ENCODE measurements at regions not wholly inside any gene's neighbourhood (a gene's known extent, or its start where the extent isn't known, plus 50 kb on each side); places are given as distances from the start of the nearest gene placed in this dataset.
"Not testable (repeated sequence)": the region's sequence is repeated elsewhere in the genome, so short reads cannot be mapped to it uniquely, and the experiment has no call there.

DNA sequence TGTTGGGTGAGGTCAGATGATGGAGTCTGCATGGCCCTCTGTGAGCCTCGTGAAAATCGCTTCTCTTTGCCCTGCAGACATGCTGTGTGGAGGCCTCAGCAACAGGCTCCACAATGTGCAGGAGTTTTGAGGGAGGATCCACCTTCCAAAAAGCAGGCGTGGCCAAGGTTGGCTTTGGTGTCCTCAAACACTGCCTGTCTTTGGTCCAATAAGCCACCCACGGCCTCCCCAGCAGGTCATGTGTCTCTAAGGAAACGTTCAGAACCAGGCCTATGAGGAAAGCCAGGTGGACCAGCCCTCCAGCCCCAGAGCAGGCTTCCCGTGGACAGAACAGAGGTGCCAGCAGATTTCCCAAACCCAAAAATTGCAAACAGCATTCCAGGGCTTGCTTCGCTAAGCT is 340.7 kb upstream of the IRX2 start:
- no peak for DNase-seq

DNA sequence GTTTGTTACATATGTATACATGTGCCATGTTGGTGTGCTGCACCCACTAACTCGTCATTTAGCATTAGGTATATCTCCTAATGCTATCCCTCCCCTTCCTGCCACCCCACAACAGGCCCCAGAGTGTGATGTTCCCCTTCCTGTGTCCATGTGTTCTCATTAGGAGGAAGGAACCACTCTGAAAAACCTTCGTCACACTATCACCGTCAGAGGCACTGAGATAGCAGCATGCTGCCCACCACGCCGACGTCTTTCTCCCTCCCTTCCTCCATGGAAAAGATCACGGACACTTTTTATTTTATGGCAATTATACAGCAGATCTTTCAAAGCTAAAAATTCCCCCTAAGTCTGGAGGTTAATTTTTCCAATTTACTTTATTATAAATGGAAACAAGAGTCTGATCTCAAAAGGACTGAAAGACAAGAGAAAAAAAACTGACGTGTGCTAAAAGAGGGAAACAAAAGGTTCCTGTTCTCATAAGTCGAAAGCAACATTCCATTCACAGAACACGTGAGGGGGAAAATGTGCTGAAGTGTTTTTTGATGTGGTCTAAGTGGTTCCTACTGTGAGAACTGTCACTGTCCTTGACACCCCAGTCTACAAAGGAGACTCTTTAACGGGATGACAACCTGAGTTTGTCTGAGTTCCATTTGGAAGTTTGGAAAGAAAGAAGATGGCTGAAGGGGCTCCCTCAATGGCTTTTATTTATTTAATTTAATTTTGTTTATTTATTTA is 339.7 kb upstream of the IRX2 start:
- no peak for DNase-seq

DNA sequence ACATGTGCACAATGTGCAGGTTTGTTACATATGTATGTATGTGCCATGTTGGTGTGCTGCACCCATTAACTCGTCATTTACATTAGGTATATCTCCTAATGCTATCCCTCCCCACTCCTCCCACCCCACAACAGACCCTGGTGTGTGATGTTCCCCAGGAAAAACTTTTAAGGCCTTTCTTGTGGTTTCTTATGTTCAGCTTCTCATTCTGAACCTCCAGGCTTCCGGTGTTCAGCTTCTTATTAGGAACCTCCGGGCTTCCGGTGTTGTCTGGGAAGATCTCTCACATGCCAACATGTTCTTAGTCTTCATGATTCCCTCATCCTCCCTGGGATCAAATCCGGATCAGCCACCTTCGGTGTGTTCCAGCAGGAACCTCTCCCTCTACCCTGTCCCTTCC is 338.8 kb upstream of the IRX2 start:
- DNase-seq, result not testable (repeated sequence)

DNA sequence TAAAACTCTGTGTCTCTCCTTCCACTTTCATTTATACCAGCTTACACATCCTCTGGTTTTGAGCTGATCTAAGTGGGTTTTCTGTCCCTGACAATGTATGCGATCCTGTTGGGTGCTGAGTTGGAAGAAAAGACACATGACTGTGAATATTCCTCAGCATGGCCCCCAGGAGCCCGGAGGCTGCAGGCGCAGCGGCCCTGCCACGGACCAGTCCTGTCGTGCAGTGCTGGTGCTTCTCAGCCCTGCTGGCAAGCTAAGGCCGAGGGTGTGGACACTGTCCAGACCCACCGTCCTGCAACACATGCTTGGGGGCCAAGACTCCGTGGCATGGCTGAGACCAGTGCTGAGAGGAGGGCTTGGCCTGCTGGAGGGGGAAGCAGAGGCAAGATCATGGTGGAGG is 328.9 kb upstream of the IRX2 start:
- no peak for DNase-seq

DNA sequence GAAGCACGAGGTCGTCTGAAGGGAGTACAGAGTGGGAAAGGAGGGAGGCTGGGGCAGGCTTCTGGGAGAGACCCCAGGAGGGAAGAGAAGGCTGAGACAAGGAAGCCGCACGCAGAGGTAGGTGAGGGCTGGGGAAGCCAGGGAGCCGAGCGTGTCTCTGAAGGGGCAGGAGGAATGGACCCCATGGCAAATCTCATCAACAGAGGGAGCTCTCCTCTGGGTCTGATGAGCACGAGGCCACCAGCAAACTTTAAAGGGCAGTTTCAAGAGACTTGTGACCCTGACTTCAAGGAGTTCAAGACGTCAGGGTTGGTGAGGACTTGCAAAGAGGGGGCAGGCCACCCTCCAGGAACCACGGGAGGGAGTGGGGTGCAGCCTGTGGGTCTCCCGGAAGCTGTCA is 326.2 kb upstream of the IRX2 start:
- no peak for DNase-seq

DNA sequence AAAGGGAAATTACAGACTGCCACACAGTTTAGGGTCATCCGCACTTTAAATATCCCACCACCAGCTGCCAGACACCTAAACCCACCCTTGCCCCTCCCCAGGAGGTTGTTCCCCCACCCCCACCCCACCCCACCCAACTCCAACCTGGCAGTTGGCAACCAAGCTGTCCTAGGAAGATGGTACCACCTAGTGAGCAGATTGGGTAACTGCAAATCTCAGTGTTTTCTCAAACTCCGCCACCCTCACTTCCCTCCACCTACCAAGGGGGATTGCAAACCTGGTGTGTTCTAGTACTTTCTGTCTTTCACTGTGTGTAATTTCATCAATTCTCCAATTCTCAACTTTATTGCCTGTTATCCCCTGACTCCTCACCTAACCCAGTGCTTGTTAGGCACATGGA is 323.8 kb upstream of the IRX2 start:
- DNase-seq, result no peak

DNA sequence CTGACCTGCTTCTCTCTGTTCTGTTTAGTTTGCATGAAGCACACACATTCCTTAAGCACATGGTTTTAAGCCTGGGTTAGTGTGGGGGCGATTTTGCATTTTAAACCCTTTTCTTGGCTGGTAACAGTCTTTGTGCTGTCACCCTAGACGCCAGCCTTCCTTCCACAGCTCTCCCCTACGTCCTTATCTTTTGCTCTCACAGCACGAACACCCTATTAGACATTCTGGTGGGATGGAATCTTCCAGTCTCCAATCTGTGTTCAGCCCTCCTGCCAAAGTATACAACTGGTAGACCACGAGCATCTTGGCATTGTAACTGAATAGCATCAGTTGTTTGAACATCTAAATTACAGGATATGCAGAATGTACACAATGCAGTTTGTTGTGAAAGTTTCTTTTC is 316.9 kb upstream of the IRX2 start:
- DNase-seq, result no peak

DNA sequence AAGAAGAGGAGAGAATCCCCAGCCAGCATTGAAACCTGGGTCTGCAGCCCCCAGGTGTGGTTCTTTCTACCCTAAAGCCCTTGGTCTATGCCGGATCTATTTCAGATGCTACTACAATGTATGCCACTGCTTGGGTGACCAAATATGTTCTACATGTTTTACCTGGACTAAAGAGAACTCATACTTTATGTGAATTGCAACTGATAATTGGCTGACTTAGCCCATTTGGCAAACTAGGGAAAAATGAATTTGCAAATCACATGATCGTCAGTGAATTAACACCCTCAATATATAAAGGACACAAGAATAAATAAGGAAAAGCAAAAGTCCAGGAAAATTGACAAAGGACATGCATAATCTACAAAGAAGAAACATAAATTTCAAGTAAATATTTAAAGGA is 308.8 kb upstream of the IRX2 start:
- no peak for DNase-seq

DNA sequence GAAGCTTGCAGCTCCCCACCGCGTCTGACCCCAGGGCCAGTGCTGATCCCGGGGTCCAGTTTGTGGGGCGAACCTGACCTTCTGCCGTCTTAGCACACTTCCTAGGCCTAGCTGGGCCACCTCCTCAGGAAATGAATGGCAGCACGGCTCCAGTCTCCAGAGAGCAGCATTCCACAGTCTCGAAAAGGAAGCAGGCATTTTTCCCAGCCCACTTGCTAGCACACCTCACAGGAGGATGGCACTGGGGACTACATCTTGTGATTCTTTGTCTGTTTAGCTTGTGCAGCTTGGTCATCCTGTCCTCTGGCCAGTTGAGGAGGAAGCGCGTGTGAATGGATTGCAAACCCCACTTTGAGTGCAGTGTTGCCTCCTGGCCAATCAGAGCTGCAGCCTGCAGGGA is 308.0 kb upstream of the IRX2 start:
- DNase-seq, result no peak

DNA sequence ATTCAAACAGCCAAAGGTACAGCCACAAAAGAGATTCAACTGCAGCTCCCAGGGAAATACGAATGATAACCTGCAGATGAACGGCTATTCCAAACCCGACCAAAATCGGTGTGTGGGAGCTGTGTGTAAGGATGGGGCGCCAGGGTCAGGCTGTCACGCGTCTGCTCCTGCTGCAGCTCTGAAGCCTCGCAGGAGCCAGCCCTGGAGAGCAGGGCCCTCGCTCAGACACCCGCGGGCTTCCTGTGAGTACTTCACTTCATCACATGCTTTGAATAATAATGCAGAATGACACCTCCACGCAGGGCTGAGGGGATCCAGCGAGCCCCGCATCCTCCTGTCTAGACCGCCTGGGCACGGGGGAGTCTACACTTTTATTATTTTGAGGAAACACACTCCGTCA is 307.5 kb upstream of the IRX2 start:
- DNase-seq, result no peak

DNA sequence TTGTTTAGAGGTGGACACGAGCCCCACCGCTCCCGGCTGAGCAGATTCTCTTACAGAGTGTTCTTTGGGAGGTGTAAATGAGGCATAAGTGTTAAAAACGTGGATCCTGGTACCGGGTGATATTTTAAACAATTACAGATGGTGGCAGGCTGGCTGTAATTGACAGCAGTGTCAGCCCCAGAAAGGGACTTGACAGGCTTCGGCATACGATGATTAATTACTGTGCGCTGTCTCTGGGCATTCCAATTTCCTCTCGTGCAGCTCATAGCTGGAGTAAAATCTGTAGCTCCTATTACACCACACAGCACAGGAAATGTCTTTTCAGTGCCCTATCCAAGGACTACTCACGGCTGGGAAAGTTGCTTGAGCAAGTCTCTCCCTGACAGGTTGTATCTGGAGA is 305.4 kb upstream of the IRX2 start:
- DNase-seq, result no peak

DNA sequence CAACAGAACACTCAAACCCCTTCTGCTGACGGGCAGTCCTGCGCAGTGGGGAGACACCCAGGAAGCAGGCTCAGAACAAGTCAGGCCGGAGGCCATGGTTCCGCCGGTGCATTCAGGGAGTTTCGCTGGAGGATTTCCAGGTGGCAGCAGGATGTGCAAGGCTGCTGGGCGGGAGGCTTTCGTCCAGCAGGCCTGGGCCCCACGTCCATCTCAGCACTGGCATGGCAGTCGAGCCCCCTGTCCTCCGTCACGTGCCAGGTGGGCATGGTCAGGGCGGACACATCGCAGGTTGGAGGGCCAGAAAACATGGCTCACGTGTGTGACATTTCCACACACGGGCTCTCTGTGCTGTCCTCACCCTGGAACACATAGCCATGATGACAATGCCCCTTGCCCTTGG is 299.9 kb upstream of the IRX2 start:
- DNase-seq, result no peak

DNA sequence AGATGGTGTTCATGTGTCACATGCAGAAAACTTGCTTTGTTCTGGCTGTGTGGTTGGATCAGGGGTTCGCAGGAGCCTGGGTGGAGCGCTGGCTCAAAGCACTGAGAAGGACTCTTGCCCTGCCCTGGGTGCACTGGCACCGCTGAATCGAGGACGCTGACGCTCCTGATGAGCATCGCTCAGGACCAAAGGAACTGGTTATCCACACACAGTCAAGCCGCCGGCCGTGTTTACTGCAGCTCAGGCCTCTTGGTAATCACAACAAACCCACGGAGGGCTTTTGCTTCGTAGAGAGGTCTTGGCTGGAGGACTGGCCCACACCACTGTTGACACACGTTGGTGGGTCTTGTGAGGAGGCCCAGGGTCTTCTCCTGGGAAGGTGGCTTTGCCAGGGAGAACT is 299.4 kb upstream of the IRX2 start:
- no peak for DNase-seq

DNA sequence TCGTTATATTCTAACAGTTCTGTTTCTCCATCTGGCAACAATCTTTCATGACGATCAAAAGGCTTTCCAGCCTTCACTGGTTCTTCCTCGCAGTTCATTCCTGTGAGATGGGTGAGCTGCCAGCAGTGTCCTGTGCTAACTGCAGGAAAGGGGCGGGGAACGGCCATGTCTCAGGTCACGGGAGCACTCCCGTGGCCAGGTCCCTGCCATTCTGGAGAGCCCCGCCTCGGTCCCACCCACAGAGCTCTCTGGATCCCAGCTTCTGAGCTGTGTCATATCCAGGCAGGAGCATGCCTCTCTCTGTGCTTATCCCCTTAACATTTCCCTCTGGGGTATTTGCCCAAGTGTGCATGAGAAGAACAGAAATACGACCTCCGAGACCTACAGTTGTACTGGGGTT is 297.8 kb upstream of the IRX2 start:
- no peak for DNase-seq

DNA sequence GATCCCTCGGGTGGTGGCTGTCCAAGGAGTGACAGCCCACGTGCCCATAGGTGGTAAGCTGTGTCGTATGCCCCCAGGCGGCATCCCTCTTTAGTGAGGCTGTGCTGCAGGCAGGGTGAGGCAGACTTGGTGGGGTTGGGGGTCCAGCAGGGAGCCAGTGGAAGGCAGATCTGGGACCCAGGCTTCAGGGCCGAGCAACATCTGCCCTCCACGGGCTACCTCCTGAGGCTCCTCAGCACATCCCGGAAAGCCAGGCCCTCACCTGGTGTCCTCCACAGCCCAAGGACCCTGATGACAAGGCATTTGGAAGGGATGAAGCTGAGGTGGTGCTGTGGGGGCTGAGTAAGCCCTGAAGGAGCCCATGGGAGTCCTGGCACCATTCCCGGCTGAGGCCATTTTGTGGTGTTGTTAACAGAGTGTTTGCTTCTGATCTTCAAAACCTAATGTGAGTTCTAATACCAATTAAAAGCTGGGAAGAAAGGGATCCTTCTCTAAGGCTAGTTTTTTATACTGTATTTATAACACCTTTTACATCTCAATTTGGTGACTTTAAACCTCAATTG is 295.8 kb upstream of the IRX2 start:
- DNase-seq, result no peak

DNA sequence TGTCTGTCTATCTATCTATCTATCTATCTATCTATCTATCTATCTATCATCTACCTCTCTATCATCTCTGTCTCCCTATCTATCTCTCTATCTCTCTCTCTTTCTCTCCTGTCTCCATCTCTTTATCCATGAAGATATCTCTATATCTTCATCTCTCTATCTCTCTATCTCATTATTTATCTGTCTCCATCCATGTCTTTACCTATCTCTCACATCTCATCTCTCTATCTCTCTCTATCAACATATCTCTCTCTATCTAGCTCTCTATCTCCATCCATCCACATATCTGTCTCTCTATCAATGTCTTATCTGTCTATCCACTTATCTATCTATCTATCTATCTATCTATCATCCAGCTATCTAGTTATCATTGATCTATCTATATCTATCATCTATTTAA is 292.1 kb upstream of the IRX2 start:
- DNase-seq, result no peak

DNA sequence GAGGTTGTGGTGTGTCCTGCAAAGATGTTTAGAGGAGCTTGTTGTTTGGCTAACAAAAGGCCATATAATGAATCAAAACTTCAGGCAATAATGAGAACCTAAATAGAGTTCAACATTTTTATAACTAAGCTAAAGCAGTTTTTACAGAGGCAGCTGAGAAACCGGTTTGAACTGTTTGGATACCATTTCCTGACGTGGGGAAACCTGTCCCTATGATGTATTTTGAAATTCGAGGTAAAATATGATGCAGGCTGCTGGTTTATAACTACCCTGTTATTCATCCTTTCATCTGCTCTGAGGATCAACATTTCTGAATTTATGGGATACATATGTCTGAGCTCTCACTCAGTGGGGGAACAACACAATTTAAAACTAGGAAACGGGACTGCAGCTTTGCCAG is 289.5 kb upstream of the IRX2 start:
- no peak for DNase-seq

DNA sequence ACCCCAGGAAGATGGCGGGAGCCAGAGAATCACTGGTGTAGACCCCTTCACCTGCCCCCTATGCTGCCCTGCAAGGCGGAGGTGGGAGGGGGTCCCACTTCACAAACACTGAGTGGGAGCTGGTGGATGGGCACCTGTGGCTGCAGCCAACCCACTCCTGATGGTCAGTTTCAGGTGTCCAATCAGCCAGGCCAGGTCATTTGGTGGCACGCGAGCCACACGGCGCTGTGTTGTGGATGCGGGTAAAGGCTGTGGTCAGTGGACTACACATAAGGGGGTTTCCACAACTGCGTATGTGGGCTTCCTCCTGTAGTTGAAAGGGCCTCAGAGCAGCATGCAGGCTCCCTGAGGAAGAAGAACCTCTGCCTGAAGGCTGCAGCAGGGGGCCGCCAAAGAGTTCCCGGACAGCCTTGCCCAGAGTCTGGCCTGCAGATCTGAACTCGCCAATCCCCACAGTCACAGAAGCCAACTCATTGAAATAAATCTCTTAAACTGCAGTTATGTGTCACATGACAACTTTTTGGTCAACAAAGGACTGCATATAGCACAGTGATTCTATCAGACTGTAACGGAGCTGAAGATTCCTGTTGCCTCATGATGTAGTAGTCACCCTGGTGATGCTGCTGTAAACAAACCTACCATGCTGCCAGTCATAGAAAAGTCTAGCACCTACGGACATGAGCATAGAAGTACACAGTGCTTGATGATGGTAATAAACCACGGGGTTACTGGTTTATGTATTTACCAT is 284.7 kb upstream of the IRX2 start:
- no peak for DNase-seq

DNA sequence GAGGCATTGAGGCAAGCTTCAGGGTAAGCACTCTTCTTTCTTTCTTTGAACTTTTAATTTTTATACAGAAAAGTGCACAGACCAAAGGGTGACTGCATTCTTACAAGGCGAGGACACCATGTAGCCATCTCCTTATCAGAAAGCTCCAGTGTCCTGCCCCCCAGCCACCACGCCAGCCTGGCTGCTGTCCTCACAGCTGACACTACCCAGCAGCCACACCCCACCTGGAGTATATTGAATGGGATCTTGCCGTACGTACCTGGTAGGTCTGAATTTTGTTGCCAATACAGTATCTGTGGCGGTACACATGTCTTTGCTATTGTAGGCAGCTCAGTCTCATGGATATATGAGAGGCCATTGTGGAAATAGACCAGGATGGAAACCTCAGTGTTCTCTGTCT is 284.0 kb upstream of the IRX2 start:
- DNase-seq, result no peak

DNA sequence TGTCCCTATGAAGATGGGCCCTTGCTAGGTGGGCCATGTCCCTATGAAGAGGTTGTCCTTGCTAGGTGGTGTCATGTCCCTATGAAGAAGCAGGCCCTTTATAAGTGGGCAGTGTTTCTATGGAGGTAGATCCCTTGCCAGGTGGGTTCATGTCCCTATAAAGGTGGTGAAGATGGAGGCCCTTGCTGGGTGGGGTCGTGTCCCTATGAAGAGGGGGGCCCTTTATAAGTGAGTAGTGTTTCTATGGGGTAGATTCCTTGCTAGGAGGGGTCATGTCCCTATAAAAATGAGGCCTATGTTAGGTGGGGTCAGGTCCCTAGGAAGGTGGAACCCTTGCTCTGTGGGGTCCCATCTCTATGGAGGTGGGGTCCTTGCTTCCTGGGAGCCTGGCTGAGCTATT is 283.4 kb upstream of the IRX2 start:
- DNase-seq, result no peak

DNA sequence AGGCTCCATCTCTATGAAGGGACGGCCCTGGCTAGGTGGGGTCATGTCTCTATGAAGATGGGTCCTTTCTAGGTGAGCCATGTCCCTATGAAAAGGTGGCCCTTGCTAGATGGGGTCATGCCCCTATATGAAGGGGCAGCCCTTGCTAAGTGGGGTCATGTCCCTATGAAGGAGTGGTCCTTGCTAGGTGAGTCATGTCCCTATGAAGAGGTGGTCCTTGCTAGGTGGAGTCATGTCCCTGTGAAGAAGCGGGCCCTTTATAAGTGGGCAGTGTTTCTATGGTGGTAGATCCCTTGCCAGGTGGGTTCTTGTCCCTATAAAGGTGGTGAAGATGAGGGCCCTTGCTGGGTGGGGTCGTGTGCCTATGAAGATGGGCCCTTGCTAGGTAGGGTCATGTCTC is 283.0 kb upstream of the IRX2 start:
- no peak for DNase-seq

DNA sequence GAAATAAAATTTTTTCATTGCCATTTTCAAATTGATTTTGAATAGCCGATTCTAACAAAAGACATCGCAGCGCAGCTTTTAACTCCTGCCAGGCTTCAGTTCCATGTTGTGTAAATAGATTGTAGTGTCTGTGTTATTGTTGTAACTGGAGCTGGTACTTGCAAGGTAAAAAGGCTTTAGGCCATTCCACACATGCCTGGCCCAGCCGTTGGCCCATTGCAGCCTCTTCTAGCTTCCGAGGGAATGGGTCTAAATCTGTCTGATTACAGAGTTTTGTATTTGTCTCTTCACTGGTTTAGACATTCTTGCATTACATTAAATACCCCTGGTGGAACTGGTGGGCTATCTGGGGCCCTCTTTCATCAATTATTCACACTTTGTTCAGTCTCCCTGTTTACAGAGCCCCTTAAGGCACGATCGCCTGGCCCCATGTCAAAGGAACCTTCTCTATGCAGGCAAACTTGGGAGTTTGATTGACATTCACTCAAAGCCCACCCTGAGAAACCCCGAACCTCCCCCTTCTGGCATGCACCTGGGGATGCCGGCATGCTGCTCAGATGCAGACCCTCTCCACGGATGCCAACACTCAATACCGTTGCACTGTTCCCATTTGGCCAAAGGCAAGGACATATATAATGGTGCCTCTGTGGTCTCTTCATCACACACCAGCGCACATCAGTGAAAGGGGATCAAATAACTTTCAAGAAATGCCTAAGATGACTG is 281.7 kb upstream of the IRX2 start:
- DNase-seq, result no peak

DNA sequence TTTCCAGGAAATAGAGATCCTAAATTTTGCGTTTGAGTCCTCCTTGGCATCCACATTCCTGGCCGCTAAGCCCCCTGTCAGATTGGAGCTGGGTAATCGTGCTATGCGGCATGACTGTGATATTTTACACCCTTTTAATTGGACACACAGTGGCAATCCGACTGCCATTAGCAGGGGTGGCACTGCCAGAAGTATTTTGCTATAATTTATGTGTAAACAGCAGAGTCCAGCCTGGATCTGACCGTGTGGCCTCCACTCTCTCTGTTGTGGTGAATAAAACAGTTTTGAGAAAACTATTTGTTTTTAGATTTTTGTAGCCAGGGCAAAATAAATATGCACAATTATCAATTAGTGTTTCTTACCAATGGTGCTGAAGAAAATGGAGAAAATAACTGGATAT is 281.0 kb upstream of the IRX2 start:
- DNase-seq, result no peak

Data from NCI-H526 treated with DMSO at 0.1 percent for 48 hours (cell line).